GM21529 (cell line): ENCODE measurements at regions not wholly inside any gene's neighbourhood (a gene's known extent, or its start where the extent isn't known, plus 50 kb on each side); places are given as distances from the start of the nearest gene placed in this dataset.

Source experiments
- ATAC-seq: cut with Tn5 transposase; IDR thresholded peaks from one replicate; pipeline ENCODE4 v1.9.1; 2021; ENCODE audit not compliant: unreplicated experiment

- ATAC-seq, result no peak
Observed at GRCh38 chr3:187950671-187951070, 203.3 kb upstream of the LPP start.

- no peak for ATAC-seq
Observed at GRCh38 chr3:187951452-187952190, 202.3 kb upstream of the LPP start.

- no peak for ATAC-seq
Observed at GRCh38 chr3:187952849-187953248, 201.1 kb upstream of the LPP start.

GRCh38 chr3:187954516-187954872 is 199.5 kb upstream of the LPP start:
- no peak for ATAC-seq

GRCh38 chr3:187954873-187955586 is 198.9 kb upstream of the LPP start:
- no peak for ATAC-seq

GRCh38 chr3:187955587-187955952 is 198.4 kb upstream of the LPP start:
- no peak for ATAC-seq

- ATAC-seq, result no peak
Observed at GRCh38 chr3:187957165-187957581, 196.8 kb upstream of the LPP start.

- ATAC-seq, result no peak
Observed at GRCh38 chr3:187957582-187957981, 196.4 kb upstream of the LPP start.

- no peak for ATAC-seq
Observed at GRCh38 chr3:187958432-187959003, 195.4 kb upstream of the LPP start.

- ATAC-seq, result no peak
Observed at GRCh38 chr3:187960820-187961219, 193.1 kb upstream of the LPP start.

- no peak for ATAC-seq
Observed at GRCh38 chr3:187961366-187961765, 192.6 kb upstream of the LPP start.

- no peak for ATAC-seq
Observed at GRCh38 chr3:187963003-187963676, 190.8 kb upstream of the LPP start.

- ATAC-seq, result no peak
Observed at GRCh38 chr3:187963677-187964385, 190.1 kb upstream of the LPP start.

- ATAC-seq, result no peak
Observed at GRCh38 chr3:187964760-187965159, 189.2 kb upstream of the LPP start.

GRCh38 chr3:187966096-187966495 is 187.9 kb upstream of the LPP start:
- ATAC-seq, result no peak

GRCh38 chr3:187966636-187967406 is 187.1 kb upstream of the LPP start:
- ATAC-seq, result no peak

- no peak for ATAC-seq
Observed at GRCh38 chr3:187967993-187968392, 186.0 kb upstream of the LPP start.

- no peak for ATAC-seq
Observed at GRCh38 chr3:187968883-187969580, 184.9 kb upstream of the LPP start.

GRCh38 chr3:187969581-187969950 is 184.4 kb upstream of the LPP start:
- ATAC-seq, result no peak

GRCh38 chr3:187970106-187970505 is 183.9 kb upstream of the LPP start:
- ATAC-seq, result no peak
